ENCODE measurements at regions not wholly inside any gene's neighbourhood (a gene's known extent, or its start where the extent isn't known, plus 50 kb on each side); places are given as distances from the start of the nearest gene placed in this dataset.
"Not testable (repeated sequence)": the region's sequence is repeated elsewhere in the genome, so short reads cannot be mapped to it uniquely, and the experiment has no call there.

GRCh38 chr17:53490447-53490968 is 332.2 kb upstream of the KIF2B start:
- no peak for DNase-seq (ENCODE audit: low spot score)

GRCh38 chr17:53483704-53484103 is 339.0 kb upstream of the KIF2B start:
- no peak for DNase-seq (ENCODE audit: low spot score)

- no peak for DNase-seq (ENCODE audit: low spot score)
Measured at GRCh38 chr17:53475002-53475401, 347.7 kb upstream of the KIF2B start.

- DNase-seq (ENCODE audit: low spot score), result no peak
Measured at GRCh38 chr17:53472586-53472985, 350.1 kb upstream of the KIF2B start.

GRCh38 chr17:53471514-53471913 is 351.2 kb upstream of the KIF2B start:
- DNase-seq (ENCODE audit: low spot score), result no peak

- no peak for DNase-seq (ENCODE audit: low spot score)
Measured at GRCh38 chr17:53470626-53471025, 352.1 kb upstream of the KIF2B start.

- no peak for DNase-seq (ENCODE audit: low spot score)
Measured at GRCh38 chr17:53466733-53467132, 356.0 kb upstream of the KIF2B start.

- DNase-seq (ENCODE audit: low spot score), result not testable (repeated sequence)
Measured at GRCh38 chr17:53464396-53464795, 358.3 kb upstream of the KIF2B start.

- DNase-seq (ENCODE audit: low spot score), result no peak
Measured at GRCh38 chr17:53463363-53463762, 359.4 kb upstream of the KIF2B start.

- DNase-seq (ENCODE audit: low spot score), result peak; percentile 10
Measured at GRCh38 chr17:53462393-53462811, 360.3 kb upstream of the KIF2B start.

GRCh38 chr17:53455943-53456342 is 366.8 kb upstream of the KIF2B start:
- DNase-seq (ENCODE audit: low spot score), result not testable (repeated sequence)

GRCh38 chr17:53454337-53454736 is 368.4 kb upstream of the KIF2B start:
- no peak for DNase-seq (ENCODE audit: low spot score)

- no peak for DNase-seq (ENCODE audit: low spot score)
Measured at GRCh38 chr17:53449324-53449723, 373.4 kb upstream of the KIF2B start.

- no peak for DNase-seq (ENCODE audit: low spot score)
Measured at GRCh38 chr17:53428913-53429312, 393.8 kb upstream of the KIF2B start.

- no peak for DNase-seq (ENCODE audit: low spot score)
Measured at GRCh38 chr17:53426505-53426904, 396.2 kb upstream of the KIF2B start.

- no peak for DNase-seq (ENCODE audit: low spot score)
Measured at GRCh38 chr17:53420035-53420641, 402.6 kb upstream of the KIF2B start.

GRCh38 chr17:53409588-53409987 is 413.1 kb upstream of the KIF2B start:
- DNase-seq (ENCODE audit: low spot score), result no peak

- no peak for DNase-seq (ENCODE audit: low spot score)
Measured at GRCh38 chr17:53406907-53407306, 415.8 kb upstream of the KIF2B start.

- no peak for DNase-seq (ENCODE audit: low spot score)
Measured at GRCh38 chr17:53391197-53391596, 431.5 kb upstream of the KIF2B start.

- DNase-seq (ENCODE audit: low spot score), result no peak
Measured at GRCh38 chr17:53390575-53390974, 432.2 kb upstream of the KIF2B start.

GRCh38 chr17:53387745-53388144 is 435.0 kb upstream of the KIF2B start:
- no peak for DNase-seq (ENCODE audit: low spot score)

- DNase-seq (ENCODE audit: low spot score), result peak; percentile 45
Measured at GRCh38 chr17:53353919-53354351, 468.8 kb upstream of the KIF2B start.

GRCh38 chr17:53344778-53345177 is 477.9 kb upstream of the KIF2B start:
- no peak for DNase-seq (ENCODE audit: low spot score)

GRCh38 chr17:53336281-53336680 is 486.4 kb upstream of the KIF2B start:
- no peak for DNase-seq (ENCODE audit: low spot score)
